Nephron progenitor cell (in vitro differentiated cells): ENCODE measurements at regions not wholly inside any gene's neighbourhood (a gene's known extent, or its start where the extent isn't known, plus 50 kb on each side); places are given as distances from the start of the nearest gene placed in this dataset.
"Not testable (repeated sequence)": the region's sequence is repeated elsewhere in the genome, so short reads cannot be mapped to it uniquely, and the experiment has no call there.

Experiments used
- DNase-seq: peaks from one replicate; pipeline ENCODE4 v3.0.0; 2021
- H3K27ac Mint-ChIP-seq: 2 replicates; pipeline ENCODE4 v1.8.0; 2021; ENCODE audit warnings: mild to moderate bottlenecking, moderate library complexity, mixed read lengths
- H3K27me3 Mint-ChIP-seq: 2 replicates; pipeline ENCODE4 v1.8.0; 2021; ENCODE audit warnings: mild to moderate bottlenecking, low read depth, mixed read lengths; ENCODE audit not compliant: poor library complexity
- H3K36me3 Mint-ChIP-seq: 2 replicates; pipeline ENCODE4 v1.8.0; 2021; ENCODE audit warnings: low read depth, mixed read lengths
- H3K4me1 Mint-ChIP-seq: 2 replicates; pipeline ENCODE4 v1.8.0; 2021; ENCODE audit warnings: mixed read lengths
- H3K4me3 Mint-ChIP-seq: 2 replicates; pipeline ENCODE4 v1.8.0; 2021; ENCODE audit warnings: mild to moderate bottlenecking, moderate library complexity, mixed read lengths
- H3K9me3 Mint-ChIP-seq: 2 replicates; pipeline ENCODE4 v1.8.0; 2021; ENCODE audit warnings: mild to moderate bottlenecking, moderate library complexity, mixed read lengths
- TF ChIP-seq, protein P1 (sequence below): fragments of 200-600 bp; sonication (generic); IDR thresholded peaks from 2 replicates; pipeline ENCODE4 v1.5.0; 2021; ENCODE audit warnings: antibody characterized with exemption

DNA sequence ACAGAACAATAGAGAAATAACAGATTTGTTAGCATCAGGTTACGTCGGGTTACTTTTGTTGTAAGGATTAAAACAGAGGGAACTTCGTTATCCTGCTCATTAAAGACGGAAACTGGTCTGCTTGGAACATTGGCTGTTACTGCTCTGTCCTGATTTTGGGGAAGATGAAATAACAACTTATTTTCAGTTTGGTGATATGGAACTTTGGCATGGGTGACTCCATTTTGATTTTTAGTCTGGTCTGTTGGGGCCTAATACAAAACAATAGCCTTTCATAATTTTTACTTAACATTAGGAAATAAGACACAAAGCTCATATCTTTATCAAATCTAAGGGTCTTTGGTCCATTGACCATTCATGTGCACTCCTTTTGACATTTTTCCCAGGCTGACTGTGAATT is 220.5 kb upstream of the DUSP10 start:
- no peak overlapping the region for H3K27ac Mint-ChIP-seq
- peaks cover 16% of the 10 kb centered on the region for H3K4me1 Mint-ChIP-seq
- H3K36me3 Mint-ChIP-seq = no peaks in the 10 kb centered on the region
- TF ChIP-seq, protein P1, sequence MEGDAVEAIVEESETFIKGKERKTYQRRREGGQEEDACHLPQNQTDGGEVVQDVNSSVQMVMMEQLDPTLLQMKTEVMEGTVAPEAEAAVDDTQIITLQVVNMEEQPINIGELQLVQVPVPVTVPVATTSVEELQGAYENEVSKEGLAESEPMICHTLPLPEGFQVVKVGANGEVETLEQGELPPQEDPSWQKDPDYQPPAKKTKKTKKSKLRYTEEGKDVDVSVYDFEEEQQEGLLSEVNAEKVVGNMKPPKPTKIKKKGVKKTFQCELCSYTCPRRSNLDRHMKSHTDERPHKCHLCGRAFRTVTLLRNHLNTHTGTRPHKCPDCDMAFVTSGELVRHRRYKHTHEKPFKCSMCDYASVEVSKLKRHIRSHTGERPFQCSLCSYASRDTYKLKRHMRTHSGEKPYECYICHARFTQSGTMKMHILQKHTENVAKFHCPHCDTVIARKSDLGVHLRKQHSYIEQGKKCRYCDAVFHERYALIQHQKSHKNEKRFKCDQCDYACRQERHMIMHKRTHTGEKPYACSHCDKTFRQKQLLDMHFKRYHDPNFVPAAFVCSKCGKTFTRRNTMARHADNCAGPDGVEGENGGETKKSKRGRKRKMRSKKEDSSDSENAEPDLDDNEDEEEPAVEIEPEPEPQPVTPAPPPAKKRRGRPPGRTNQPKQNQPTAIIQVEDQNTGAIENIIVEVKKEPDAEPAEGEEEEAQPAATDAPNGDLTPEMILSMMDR = no peak
- H3K4me3 Mint-ChIP-seq = no peak overlapping the region
- peaks cover 9% of the 10 kb centered on the region for H3K9me3 Mint-ChIP-seq
- peaks cover 3% of the 10 kb centered on the region for H3K27me3 Mint-ChIP-seq
- DNase-seq = no peak

DNA sequence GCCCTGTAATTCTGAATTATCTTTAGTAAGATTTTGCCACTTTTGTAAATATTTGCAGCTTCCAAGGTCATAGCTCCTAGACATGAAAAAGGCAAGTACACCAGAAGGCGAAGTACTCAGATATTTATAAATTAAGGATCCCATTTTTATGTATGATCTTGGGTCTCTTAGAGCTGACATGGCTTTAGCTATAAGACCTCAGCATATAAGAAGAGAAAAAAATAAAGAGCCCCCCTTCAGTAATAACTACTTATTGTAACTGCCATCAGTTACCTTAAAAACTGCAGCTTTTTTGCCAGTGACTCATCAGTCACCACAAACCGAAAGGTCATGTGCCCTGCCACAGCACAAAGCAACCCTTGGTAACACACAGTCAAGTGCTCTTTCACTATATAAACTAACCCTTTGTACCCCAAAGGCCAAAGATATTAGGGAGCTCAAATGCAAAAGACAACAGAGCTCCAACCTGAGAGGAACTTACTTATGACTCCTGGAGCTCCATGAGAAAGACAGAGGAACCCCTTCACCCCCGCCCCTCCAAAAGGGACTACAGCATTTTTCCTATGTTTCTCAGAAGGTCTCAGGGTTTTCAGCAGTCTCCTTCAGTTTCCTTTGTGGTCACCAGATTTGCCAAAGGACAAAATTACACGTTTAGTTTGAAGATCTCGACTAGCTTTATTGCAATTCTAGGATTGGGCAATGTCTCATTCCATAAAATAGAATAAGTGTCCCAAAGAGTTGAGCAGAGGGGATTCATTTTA is 219.8 kb upstream of the DUSP10 start:
- no peak for DNase-seq
- TF ChIP-seq, protein P1 = no peak
- Mint-ChIP-seq H3K9me3 (peaks cover 13% of the 10 kb centered on the region), H3K4me1 (peaks cover 11% of the 10 kb centered on the region), H3K4me3 (no peak overlapping the region), H3K36me3 (no peaks in the 10 kb centered on the region), H3K27ac (no peak overlapping the region), H3K27me3 (peaks cover 3% of the 10 kb centered on the region)

DNA sequence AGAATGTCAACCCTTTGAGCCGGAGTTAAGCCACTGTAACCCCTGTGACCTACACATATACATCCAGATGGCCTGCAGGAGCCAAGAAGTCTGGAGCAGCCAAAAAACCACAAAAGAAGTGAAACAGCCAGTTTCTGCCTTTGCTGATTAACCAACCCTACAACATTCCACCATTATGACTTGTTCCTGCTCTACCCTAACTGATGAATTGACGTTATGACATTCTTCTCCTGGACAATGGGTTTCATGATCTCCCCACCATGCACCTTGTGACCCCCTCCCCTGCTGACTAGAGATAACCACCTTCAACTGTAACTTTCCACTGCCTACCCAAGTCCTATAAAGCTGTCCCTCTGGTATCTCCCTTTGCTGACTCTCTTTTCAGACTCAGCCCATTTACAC is 216.3 kb upstream of the DUSP10 start:
- peaks cover 11% of the 10 kb centered on the region for H3K4me1 Mint-ChIP-seq
- not testable (repeated sequence) for H3K36me3 Mint-ChIP-seq, H3K27me3 Mint-ChIP-seq, H3K27ac Mint-ChIP-seq, DNase-seq, H3K4me3 Mint-ChIP-seq
- H3K9me3 Mint-ChIP-seq = peaks cover 28% of the 10 kb centered on the region

DNA sequence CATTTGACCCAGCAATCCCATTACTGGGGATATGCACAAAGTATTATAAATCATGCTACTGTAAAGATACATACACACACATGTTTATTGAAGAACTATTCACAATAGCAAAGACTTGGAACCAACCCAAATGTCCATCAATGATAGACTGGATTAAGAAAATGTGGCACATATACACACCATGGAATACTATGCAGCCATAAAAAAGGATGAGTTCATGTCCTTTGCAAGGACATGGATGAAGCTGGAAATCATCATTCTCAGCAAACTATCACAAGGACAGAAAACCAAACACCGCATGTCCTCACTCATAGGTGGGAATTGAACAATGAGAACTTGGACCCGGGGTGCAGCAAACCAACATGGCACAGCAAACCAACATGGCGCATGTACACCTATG is 215.5 kb upstream of the DUSP10 start:
- H3K4me1 Mint-ChIP-seq = peaks cover 11% of the 10 kb centered on the region
- peaks cover 32% of the 10 kb centered on the region for H3K9me3 Mint-ChIP-seq
- H3K4me3 Mint-ChIP-seq, H3K27ac Mint-ChIP-seq, DNase-seq, H3K27me3 Mint-ChIP-seq, H3K36me3 Mint-ChIP-seq: not testable (repeated sequence)

DNA sequence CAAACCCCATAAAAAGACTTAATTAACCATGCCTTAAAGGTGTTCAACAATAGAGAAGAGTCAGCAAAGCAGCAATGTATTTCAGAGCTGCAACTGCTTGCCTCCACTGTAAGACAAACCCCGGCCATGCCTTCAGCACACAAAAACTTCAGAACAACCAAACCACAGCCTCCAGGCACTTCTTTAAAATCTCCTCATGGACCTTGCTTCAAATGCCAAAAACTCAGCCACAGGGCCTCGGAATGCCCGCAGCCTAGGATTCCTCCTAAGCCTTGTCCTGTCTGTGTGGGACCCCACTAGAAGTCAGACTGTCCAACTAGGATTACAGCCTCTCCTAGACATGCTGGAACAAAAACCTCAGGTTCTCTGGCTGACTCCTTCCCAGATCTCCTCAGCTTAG is 208.1 kb upstream of the DUSP10 start:
- Mint-ChIP-seq H3K4me3 (no peak overlapping the region), H3K27ac (no peak overlapping the region), H3K27me3 (peaks cover 6% of the 10 kb centered on the region), H3K4me1 (peaks cover 10% of the 10 kb centered on the region), H3K36me3 (peaks cover 11% of the 10 kb centered on the region), H3K9me3 (peaks cover 29% of the 10 kb centered on the region)
- DNase-seq = no peak
- TF ChIP-seq, protein P1 = no peak

DNA sequence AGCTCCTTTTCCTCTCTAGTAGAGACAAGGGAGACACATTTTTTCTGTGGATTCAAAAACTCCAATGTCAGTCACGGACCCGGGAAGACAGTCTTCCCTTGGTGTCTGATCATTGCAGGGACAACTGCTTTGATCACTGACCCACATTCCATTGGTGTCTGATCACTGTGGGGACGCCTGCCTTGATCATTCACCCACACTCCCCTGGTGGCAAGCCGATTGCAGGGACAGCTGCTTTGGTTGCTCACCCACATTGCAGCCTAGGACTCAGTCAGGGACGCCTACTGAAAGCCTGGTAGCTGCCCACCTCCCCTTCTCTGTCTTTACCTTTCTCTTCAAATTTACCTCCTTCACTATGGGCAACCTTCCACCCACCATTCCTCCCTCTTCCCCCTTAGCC is 206.6 kb upstream of the DUSP10 start:
- H3K4me1 Mint-ChIP-seq = peaks cover 10% of the 10 kb centered on the region
- no peak for DNase-seq
- peaks cover 41% of the 10 kb centered on the region for H3K9me3 Mint-ChIP-seq
- TF ChIP-seq, protein P1 = no peak
- no peak overlapping the region for H3K27ac Mint-ChIP-seq
- no peak overlapping the region for H3K4me3 Mint-ChIP-seq
- peaks cover 6% of the 10 kb centered on the region for H3K27me3 Mint-ChIP-seq
- H3K36me3 Mint-ChIP-seq = peaks cover 14% of the 10 kb centered on the region

DNA sequence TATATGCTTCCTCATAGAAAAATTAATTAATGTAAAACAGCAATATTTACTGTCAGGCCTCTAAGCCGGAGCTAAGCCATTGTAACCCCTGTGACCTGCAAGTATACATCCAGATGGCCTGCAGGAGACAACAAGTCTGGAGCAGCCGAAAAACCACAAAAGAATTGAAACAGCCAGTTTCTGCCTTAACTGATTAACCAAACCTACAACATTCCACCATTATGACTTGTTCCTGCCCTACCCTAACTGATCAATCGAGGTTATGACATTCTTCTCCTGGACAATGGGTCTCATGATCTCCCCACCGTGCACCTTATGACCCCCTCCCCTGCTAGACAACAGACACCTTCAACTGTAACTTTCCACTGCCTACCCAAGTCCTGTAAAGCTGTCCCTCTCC is 205.8 kb upstream of the DUSP10 start:
- Mint-ChIP-seq H3K27ac (no peak overlapping the region), H3K4me1 (peaks cover 10% of the 10 kb centered on the region)
- DNase-seq = no peak

More for the DNA sequence above, 205.8 kb upstream of the DUSP10 start:
- TF ChIP-seq, protein P1 = no peak
- peaks cover 6% of the 10 kb centered on the region for H3K27me3 Mint-ChIP-seq
- peaks cover 14% of the 10 kb centered on the region for H3K36me3 Mint-ChIP-seq
- peaks cover 35% of the 10 kb centered on the region for H3K9me3 Mint-ChIP-seq
- H3K4me3 Mint-ChIP-seq = no peak overlapping the region
